ENCODE measurements at regions not wholly inside any gene's neighbourhood (a gene's known extent, or its start where the extent isn't known, plus 50 kb on each side); places are given as distances from the start of the nearest gene placed in this dataset.

DNA sequence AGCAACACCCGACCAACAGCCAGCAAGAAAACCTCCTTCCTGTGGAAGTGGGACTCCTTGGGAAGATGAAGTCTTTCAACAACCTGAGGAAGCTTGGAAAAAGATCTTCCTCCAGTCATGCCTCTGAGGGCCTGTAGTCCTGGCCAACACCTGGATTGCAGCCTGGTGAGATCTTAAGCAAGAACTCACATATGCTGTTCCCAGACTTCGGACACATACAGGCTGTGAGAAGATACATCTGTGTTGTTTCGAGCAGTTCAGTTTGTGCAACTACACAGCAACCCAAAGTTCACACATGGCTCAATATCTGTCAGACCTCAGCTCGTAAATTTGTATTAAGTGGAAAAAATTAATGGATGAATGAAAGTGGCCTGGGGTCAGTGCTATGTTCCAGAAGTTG, 65.1 kb upstream of the UBAC2 start:
- Histone ChIP-seq H3K27ac (ENCODE audit: low read depth, low read length) (no peak overlapping the region), H3K4me1 (ENCODE audit: control insufficient read depth, insufficient read depth, low read length) (no peaks in the 10 kb centered on the region), H3K27me3 (ENCODE audit: control insufficient read depth, insufficient read depth, low read length) (no peaks in the 10 kb centered on the region)

DNA sequence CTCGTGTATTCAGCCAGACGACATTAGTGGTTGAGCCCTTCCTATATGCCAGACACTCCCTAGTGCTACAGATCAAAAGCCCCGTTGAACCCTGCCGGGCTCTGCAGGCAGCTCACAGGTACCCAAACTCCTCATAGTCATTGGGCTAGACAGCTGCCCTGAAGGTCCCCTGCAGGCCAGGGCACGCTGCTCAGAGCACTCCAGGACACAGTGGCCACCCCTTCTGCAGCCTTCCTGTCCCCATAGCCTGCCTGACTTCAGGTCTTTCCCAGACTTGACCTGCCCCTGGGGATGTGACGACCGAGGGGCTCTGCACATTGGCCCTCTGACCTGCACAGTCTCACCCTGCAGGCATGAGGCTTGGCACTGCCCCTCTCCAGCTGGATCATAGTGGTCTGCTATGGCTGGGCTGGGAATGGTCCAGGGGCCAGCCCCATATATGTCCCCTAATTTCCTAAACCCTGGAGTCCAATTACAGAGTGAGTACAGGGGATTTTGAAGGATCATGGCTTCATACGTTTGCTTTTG, 64.2 kb upstream of the UBAC2 start:
- Histone ChIP-seq H3K27ac (ENCODE audit: low read depth, low read length) (no peak overlapping the region), H3K27me3 (ENCODE audit: control insufficient read depth, insufficient read depth, low read length) (no peaks in the 10 kb centered on the region), H3K4me1 (ENCODE audit: control insufficient read depth, insufficient read depth, low read length) (no peaks in the 10 kb centered on the region)

More for the DNA sequence above, 65.1 kb upstream of the UBAC2 start:
- Histone ChIP-seq H3K4me3 (ENCODE audit: low read length) (no peak overlapping the region), H3K36me3 (ENCODE audit: control insufficient read depth, insufficient read depth, low read length) (no peaks in the 10 kb centered on the region), H3K9ac (ENCODE audit: low read length) (no peak overlapping the region)

DNA sequence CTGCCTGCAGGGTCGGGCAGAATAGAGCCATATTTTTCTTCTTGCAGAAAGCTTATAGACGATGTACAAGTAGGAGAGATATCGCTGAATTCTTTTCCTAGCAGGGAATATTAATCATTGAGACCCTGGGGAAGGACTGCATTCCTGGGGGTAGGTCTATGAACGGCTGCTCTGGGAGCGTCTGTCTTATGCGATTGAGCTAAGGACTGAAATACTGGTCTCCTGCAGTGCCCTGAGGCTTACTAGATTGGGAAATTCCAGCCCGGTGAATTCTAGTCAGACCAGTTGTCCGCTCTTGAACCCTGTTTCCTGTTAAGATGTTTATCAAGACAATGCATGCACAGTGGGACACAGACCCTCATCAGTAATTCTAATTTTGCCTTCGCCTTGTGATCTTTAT, 59.8 kb upstream of the UBAC2 start:
- Histone ChIP-seq H3K27ac (ENCODE audit: low read depth, low read length) (no peak overlapping the region), H3K4me1 (ENCODE audit: control insufficient read depth, insufficient read depth, low read length) (no peaks in the 10 kb centered on the region), H3K36me3 (ENCODE audit: control insufficient read depth, insufficient read depth, low read length) (no peaks in the 10 kb centered on the region), H3K9ac (ENCODE audit: low read length) (no peak overlapping the region), H3K27me3 (ENCODE audit: control insufficient read depth, insufficient read depth, low read length) (no peaks in the 10 kb centered on the region), H3K4me3 (ENCODE audit: low read length) (no peak overlapping the region)

More for the DNA sequence above, 64.2 kb upstream of the UBAC2 start:
- H3K4me3 ChIP-seq (ENCODE audit: low read length): no peak overlapping the region
- no peak overlapping the region for H3K9ac ChIP-seq (ENCODE audit: low read length)
- H3K36me3 ChIP-seq (ENCODE audit: control insufficient read depth, insufficient read depth, low read length): no peaks in the 10 kb centered on the region

DNA sequence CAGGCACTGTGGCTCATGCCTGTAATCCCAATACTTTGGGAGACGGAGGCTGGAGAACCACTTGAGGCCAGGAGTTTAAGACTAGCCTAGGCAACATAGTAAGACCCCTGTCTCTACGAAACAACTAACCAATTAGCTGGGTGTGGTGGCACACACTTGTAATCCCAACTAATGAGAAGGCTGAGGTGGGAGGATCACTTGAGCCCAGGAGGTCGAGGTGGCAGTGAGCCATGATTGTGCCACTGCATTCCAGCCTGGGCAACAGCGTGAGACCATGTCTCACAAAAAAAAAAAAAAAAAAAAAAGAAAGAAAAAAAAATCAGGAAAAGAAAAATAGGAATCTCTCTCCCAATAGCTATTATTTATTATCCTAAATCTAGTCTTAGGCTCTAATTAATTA, 56.8 kb upstream of the UBAC2 start:
- Histone ChIP-seq H3K27ac (ENCODE audit: low read depth, low read length) (no peak overlapping the region), H3K27me3 (ENCODE audit: control insufficient read depth, insufficient read depth, low read length) (no peaks in the 10 kb centered on the region)

DNA sequence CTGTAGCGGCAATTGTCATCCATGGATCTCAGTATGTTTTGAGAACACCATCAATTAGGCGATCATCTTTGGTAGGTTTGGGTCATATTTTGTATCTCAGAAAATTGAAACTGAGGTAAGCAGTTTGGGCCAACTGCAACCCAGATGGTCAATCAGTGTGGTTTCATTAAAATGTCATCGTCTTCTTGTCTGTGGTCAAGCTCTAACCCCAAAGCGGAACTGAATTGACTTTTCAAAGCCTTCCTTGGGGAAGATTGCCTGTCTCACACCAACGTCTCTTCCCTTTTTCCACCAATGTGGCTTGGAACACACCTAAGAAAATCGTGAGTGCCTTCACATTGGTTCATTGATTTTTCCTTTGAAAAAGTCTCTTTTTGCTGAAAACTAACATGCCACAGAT, 56.3 kb upstream of the UBAC2 start:
- H3K9ac ChIP-seq (ENCODE audit: low read length): no peak overlapping the region
- H3K4me1 ChIP-seq (ENCODE audit: control insufficient read depth, insufficient read depth, low read length): no peaks in the 10 kb centered on the region
- no peak overlapping the region for H3K4me3 ChIP-seq (ENCODE audit: low read length)
- no peaks in the 10 kb centered on the region for H3K36me3 ChIP-seq (ENCODE audit: control insufficient read depth, insufficient read depth, low read length)
- no peak overlapping the region for H3K27ac ChIP-seq (ENCODE audit: low read depth, low read length)
- no peaks in the 10 kb centered on the region for H3K27me3 ChIP-seq (ENCODE audit: control insufficient read depth, insufficient read depth, low read length)

More for the DNA sequence above, 56.8 kb upstream of the UBAC2 start:
- Histone ChIP-seq H3K4me1 (ENCODE audit: control insufficient read depth, insufficient read depth, low read length) (no peaks in the 10 kb centered on the region), H3K9ac (ENCODE audit: low read length) (no peak overlapping the region), H3K36me3 (ENCODE audit: control insufficient read depth, insufficient read depth, low read length) (no peaks in the 10 kb centered on the region), H3K4me3 (ENCODE audit: low read length) (no peak overlapping the region)

DNA sequence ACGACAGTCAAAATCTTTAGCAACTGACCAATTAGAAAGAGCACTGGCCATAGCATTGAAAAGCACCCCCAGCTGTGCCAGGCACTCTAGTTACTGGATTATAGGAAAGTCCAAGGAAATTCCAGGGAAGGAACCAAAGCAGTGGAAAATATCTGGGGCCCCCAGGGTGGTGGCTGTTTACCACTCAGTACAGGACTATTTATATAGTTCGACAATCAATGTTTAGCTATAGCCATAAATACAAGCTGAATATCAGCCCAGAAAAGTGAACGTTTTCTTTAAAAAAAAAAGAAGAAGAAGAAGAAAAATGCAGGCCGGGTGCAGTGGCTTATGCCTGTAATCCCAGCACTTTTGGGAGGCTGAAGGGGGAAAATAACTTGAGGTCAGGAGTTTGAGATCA, 55.2 kb upstream of the UBAC2 start:
- no peaks in the 10 kb centered on the region for H3K27me3 ChIP-seq (ENCODE audit: control insufficient read depth, insufficient read depth, low read length)
- H3K4me1 ChIP-seq (ENCODE audit: control insufficient read depth, insufficient read depth, low read length): no peaks in the 10 kb centered on the region
- H3K4me3 ChIP-seq (ENCODE audit: low read length): no peak overlapping the region
- H3K9ac ChIP-seq (ENCODE audit: low read length): no peak overlapping the region
- no peak overlapping the region for H3K27ac ChIP-seq (ENCODE audit: low read depth, low read length)
- no peaks in the 10 kb centered on the region for H3K36me3 ChIP-seq (ENCODE audit: control insufficient read depth, insufficient read depth, low read length)

DNA sequence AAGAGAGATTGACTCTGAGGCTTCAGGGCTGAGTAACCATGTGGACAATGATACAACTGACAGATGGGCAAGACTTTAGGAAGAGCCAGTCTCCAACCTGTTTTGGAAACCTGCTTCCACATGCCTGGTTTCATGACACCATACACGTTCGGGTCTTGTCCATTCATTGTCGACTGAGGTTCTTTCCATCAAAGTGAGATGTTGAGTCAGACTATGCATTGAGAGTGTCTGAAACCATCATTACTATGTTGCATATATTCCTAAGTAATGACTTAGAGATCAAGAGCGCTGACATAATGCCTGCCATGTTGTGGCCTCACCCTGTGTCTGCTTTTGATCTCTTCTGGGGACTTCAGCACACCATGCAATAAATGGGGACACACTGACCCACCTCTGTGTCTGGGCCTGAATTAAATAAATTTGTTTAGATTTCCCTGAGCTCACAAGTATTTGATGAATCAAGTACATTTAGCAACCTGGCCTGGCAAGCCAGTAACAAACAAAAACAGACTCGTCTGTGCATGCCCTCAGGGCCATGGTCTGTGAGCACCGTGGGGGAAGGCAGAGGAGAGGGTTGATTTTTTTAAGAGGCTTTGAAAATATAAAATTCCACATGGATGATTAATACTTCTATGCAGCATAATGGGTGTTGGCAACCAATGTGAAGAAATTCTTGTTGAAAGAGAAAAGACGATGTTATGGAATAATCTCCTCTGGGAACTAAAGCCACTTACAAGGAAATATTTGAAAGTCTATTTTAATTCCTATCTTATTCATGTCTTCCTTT, 49.9 kb upstream of the UBAC2 start:
- Histone ChIP-seq H3K27me3 (ENCODE audit: control insufficient read depth, insufficient read depth, low read length) (no peaks in the 10 kb centered on the region), H3K4me1 (ENCODE audit: control insufficient read depth, insufficient read depth, low read length) (no peaks in the 10 kb centered on the region), H3K27ac (ENCODE audit: low read depth, low read length) (no peak overlapping the region), H3K4me3 (ENCODE audit: low read length) (no peak overlapping the region), H3K9ac (ENCODE audit: low read length) (no peak overlapping the region), H3K36me3 (ENCODE audit: control insufficient read depth, insufficient read depth, low read length) (no peaks in the 10 kb centered on the region)
